ENCODE measurements at regions not wholly inside any gene's neighbourhood (a gene's known extent, or its start where the extent isn't known, plus 50 kb on each side); places are given as distances from the start of the nearest gene placed in this dataset.

- Histone ChIP-seq H3K4me1 (no peaks in the 10 kb centered on the region), H3K27ac (no peak overlapping the region), H3K9me3 (no peaks in the 10 kb centered on the region), H3K36me3 (no peaks in the 10 kb centered on the region), H3K27me3 (no peaks in the 10 kb centered on the region), H3K4me3 (no peak overlapping the region)
- no peak for TF ChIP-seq CTCF (IDR thresholded peaks at IDR 0.05)
- no peak for TF ChIP-seq POLR2A (IDR thresholded peaks at IDR 0.05)
- no peak for DNase-seq
- intact Hi-C loops (cut with DNase I; ENCODE audit: low total_unique reads) = no loop called here
Observed at GRCh38 chr3:109910772-109911171, 573.4 kb upstream of the DPPA4 start.

- intact Hi-C loops (cut with DNase I; ENCODE audit: low total_unique reads) = no loop called here
- Histone ChIP-seq H3K9me3 (no peaks in the 10 kb centered on the region), H3K36me3 (no peaks in the 10 kb centered on the region), H3K27ac (no peak overlapping the region), H3K27me3 (no peaks in the 10 kb centered on the region), H3K4me3 (no peak overlapping the region), H3K4me1 (no peaks in the 10 kb centered on the region)
- TF ChIP-seq CTCF (IDR thresholded peaks at IDR 0.05) (no peak), POLR2A (IDR thresholded peaks at IDR 0.05) (no peak)
- no peak for DNase-seq
Observed at GRCh38 chr3:109918740-109919139, 581.4 kb upstream of the DPPA4 start.

GRCh38 chr3:109920749-109921148 lies 583.4 kb upstream of the DPPA4 start:
- H3K4me1 ChIP-seq = no peaks in the 10 kb centered on the region
- no peaks in the 10 kb centered on the region for H3K36me3 ChIP-seq
- no peaks in the 10 kb centered on the region for H3K27me3 ChIP-seq
- TF ChIP-seq CTCF (IDR thresholded peaks at IDR 0.05) (no peak), POLR2A (IDR thresholded peaks at IDR 0.05) (no peak)
- no peak overlapping the region for H3K4me3 ChIP-seq
- H3K9me3 ChIP-seq = no peaks in the 10 kb centered on the region
- no peak for DNase-seq
- no peak overlapping the region for H3K27ac ChIP-seq
- intact Hi-C loops (cut with DNase I; ENCODE audit: low total_unique reads) = no loop called here

GRCh38 chr3:109921509-109921908 lies 584.2 kb upstream of the DPPA4 start:
- no peak for DNase-seq
- no peaks in the 10 kb centered on the region for H3K36me3 ChIP-seq
- TF ChIP-seq CTCF (IDR thresholded peaks at IDR 0.05) (no peak), POLR2A (IDR thresholded peaks at IDR 0.05) (no peak)
- H3K27ac ChIP-seq = no peak overlapping the region
- H3K4me1 ChIP-seq = no peaks in the 10 kb centered on the region
- no peak overlapping the region for H3K4me3 ChIP-seq
- no peaks in the 10 kb centered on the region for H3K9me3 ChIP-seq
- H3K27me3 ChIP-seq = no peaks in the 10 kb centered on the region
- intact Hi-C loops (cut with DNase I; ENCODE audit: low total_unique reads) = no loop called here

GRCh38 chr3:109922856-109923255 lies 585.5 kb upstream of the DPPA4 start:
- H3K4me1 ChIP-seq = no peaks in the 10 kb centered on the region

More at GRCh38 chr3:109922856-109923255, 585.5 kb upstream of the DPPA4 start:
- Histone ChIP-seq H3K27ac (no peak overlapping the region), H3K36me3 (no peaks in the 10 kb centered on the region), H3K4me3 (no peak overlapping the region), H3K9me3 (no peaks in the 10 kb centered on the region), H3K27me3 (no peaks in the 10 kb centered on the region)
- TF ChIP-seq CTCF (IDR thresholded peaks at IDR 0.05) (no peak), POLR2A (IDR thresholded peaks at IDR 0.05) (no peak)
- intact Hi-C loops (cut with DNase I; ENCODE audit: low total_unique reads) = no loop called here
- DNase-seq = no peak

All from uterus (tissue), 3 donors.